ENCODE measurements at regions not wholly inside any gene's neighbourhood (a gene's known extent, or its start where the extent isn't known, plus 50 kb on each side); places are given as distances from the start of the nearest gene placed in this dataset.

DNA sequence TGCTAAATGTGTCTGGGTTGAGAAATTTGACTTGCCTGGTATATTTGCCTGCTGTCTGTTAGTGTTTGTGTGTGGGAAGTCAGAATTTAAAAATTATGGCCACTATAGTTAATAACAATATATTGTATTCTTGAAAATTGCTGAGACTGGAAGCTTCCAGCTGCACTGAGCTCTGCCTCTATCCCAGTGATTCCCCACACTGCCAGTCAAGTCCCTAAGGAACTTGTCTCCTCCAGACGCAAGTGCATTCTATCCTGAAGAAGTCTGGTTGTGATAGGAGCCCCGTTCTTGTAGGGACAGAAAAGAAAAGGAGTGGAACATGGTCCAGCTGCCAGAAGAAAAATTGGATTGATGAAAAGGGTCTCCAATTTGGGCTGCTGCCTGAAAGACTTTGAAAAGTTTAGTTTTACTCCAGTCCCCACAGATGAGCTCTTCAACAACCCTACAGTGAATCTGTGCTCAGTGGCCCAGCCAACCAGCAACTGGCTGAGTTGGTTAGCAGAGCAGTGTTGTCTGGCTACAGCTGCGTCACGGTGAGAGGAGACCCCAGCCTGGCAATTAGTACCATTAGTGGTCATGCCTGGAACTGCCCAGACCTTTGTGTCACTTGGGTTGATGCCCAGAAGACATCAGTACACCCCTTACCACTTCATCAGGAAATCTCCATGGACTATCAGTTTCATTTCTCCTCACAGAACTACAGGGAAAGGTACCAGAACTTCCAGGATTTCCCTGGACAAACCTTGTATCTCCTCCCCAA, 183.1 kb upstream of the MCHR2 start:
- DNase-seq (ENCODE audit: low spot score): no peak

GRCh38 chr6:100176311-100176950, 182.4 kb upstream of the MCHR2 start:
- peak; percentile 31 for DNase-seq (ENCODE audit: low spot score)

- peak; percentile 70 for DNase-seq (ENCODE audit: low spot score)
These were observed 181.8 kb upstream of the MCHR2 start for GRCh38 chr6:100175814-100176310.

DNA sequence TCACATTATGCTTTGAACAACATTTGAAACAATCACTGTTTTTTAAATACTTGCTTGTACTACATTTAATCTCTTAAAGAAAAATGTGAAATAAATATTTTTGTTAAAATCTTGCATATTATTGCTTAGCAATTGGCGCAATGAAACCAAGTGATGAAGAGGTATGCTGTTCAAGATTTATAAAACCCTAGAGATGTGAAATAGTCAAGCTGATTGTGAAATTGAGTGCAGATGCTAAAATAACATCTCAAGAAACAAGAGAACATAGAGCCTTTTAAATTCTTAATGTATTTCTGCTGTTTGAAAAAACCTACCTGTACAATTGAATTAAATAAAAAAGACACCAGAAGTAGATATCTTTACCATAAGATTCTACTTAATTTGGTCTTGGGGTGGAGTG, 179.2 kb upstream of the MCHR2 start:
- DNase-seq (ENCODE audit: low spot score): no peak

- no peak for DNase-seq (ENCODE audit: low spot score)
These were observed 178.3 kb upstream of the MCHR2 start for GRCh38 chr6:100172322-100172713.

DNA sequence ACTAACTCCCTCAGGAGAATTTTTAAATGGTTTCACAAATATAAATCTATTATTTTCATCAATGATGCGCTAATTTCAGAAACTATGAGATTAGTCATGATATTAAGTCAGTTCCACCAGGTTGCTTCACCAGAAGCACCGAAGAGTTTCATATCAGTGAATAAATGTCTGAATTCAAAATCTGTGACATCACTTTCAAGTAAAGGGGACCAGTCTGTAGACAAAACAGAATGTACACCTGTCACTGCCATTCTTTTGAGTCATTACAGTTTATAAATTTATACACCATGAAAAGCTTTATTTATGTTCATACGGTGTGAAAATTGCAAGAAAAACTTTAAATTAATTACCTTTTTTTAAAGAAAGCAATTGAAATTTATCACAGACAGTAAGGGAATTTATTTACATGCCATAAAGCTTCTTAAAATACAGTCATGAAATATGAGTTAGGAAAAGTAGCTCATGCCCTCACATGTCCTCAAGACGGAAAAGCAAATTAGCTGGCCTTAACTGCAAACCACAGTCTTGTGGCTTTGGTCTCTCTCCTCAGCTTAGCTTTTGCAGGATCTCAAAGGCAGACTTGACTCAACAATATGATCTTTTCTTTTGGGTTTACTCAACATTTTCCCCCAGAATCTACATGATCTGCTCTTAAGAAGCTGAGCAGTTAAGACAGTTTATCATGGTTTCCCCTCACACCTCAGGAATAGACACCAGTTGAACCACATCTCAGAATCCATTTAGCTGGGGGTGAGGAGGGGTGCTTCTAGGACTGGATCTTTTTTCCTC, 177.7 kb upstream of the MCHR2 start:
- peak; percentile 35 for DNase-seq (ENCODE audit: low spot score)

- DNase-seq (ENCODE audit: low spot score): no peak
These were observed 174.1 kb upstream of the MCHR2 start for GRCh38 chr6:100168148-100168547.

GRCh38 chr6:100167585-100167984, 173.6 kb upstream of the MCHR2 start:
- DNase-seq (ENCODE audit: low spot score): no peak

DNA sequence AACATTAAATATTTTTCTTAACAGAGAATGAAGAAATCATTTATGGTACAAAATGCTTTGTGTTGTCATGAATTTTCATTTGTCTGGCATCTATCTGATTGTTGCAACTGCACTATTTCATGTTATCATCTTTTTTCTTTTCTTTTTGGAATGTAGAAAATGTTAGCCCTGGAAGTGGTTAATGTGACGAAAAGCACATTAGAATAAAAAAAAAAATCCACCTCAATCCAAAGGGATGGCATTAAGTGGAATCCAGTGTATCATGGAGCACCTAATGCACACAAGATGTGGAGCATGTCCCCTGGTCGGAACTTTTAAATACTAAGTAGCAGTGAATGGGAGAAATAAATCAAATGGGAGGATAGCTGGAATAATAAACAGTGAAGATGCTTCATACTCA, 172.9 kb upstream of the MCHR2 start:
- peak; percentile 9 for DNase-seq (ENCODE audit: low spot score)

GRCh38 chr6:100165442-100165841, 171.4 kb upstream of the MCHR2 start:
- no peak for DNase-seq (ENCODE audit: low spot score)

DNA sequence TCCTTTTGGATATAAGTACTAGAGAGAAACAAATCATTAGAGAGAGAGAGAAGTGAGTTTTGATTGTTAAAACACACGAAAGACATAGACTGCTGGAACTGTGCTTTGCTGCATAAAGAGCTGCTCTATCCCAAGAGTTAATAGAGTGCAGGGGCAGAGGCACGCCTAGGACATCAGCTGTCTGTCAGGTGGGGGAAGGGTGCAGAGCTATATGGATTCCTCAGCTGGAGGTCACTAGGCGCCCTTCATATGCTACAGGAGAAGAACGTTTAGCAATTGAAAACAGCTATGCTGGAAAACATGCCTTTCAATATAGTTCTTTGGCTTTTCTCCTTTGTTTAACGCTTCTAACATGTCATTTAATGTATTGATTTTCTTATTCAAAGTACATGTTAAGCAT, 169.0 kb upstream of the MCHR2 start:
- no peak for DNase-seq (ENCODE audit: low spot score)

DNA sequence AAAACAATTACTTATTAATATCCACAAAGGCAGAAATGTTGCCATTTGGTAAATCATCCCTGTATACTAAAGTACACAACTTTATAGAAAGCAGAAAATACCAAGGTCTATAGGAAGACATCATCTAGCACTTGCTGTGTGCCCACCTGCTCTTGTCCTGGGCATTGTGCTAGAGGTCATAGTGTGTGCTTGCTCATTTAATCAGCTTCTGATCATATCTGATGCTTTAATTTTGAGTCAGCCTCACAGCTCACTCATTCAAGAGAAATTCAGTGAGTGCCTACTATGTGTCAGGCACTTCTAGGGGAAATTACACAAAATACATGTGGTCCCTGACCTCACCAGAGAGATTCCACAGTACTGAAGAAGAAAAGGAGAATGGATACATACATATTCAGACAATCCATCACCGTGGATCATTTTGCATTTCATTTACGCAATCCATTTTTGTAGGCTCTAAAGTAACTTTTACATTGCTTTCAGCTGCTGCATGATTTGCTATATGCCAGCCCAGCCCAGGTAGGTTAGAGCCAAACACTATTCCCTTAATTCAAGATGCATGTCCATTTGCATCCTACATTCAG, 167.9 kb upstream of the MCHR2 start:
- no peak for DNase-seq (ENCODE audit: low spot score)

- no peak for DNase-seq (ENCODE audit: low spot score)
These were observed 166.9 kb upstream of the MCHR2 start for GRCh38 chr6:100160930-100161329.

GRCh38 chr6:100155141-100155540, 161.1 kb upstream of the MCHR2 start:
- DNase-seq (ENCODE audit: low spot score): no peak

- DNase-seq (ENCODE audit: low spot score): no peak
These were observed 159.7 kb upstream of the MCHR2 start for GRCh38 chr6:100153636-100154275.

DNA sequence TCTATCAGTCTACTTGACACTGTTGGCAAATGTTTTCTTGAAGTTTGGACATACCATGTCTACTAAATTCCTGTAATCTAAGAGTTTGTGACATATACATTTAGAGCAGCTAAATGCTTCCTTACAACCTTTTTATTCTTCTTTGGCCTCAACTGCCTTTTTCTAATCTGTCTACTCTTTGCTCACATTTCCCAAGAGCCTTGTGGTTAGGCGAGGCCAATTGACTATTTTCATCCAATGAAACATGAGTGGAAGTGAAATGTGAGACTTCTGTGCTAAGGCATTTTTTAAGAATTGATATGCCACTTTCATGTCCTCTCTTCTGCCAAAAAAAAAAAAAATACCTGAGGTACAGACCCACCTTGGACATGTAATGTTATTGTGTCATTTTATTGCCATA, 158.2 kb upstream of the MCHR2 start:
- DNase-seq (ENCODE audit: low spot score): no peak

GRCh38 chr6:100144991-100145390, 151.0 kb upstream of the MCHR2 start:
- no peak for DNase-seq (ENCODE audit: low spot score)

- DNase-seq (ENCODE audit: low spot score): no peak
These were observed 144.5 kb upstream of the MCHR2 start for GRCh38 chr6:100138346-100139022.

- no peak for DNase-seq (ENCODE audit: low spot score)
These were observed 143.7 kb upstream of the MCHR2 start for GRCh38 chr6:100137759-100138158.

DNA sequence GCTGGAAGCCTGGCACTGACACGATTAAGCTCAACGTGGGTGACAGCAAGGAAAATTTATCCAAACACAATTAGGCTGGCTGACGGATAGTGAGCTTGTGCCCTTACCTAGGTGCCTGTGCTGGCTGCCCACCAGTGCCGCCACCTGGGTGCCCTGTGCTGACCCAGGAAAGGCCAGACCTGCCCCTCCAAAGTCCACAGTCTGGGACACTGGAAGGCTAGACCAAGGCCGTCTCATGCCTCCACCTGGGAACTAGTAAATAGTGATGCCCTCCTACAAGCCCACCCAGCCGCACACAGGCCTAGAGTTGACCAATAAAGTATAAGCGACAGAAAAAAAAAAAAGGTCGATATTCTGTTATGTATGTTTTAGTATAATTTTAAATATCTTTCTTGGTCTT, 142.6 kb upstream of the MCHR2 start:
- no peak for DNase-seq (ENCODE audit: low spot score)

GRCh38 chr6:100135977-100136376, 142.0 kb upstream of the MCHR2 start:
- no peak for DNase-seq (ENCODE audit: low spot score)
